PC-3 (cell line): ENCODE measurements at regions not wholly inside any gene's neighbourhood (a gene's known extent, or its start where the extent isn't known, plus 50 kb on each side); places are given as distances from the start of the nearest gene placed in this dataset.
"Not testable (repeated sequence)": the region's sequence is repeated elsewhere in the genome, so short reads cannot be mapped to it uniquely, and the experiment has no call there.

Source experiments
- ATAC-seq: fragments of 200-7000 bp; cut with Tn5 transposase; 2 replicates; pipeline ENCODE4 v1.9.1; 2020; ENCODE audit warnings: mild to moderate bottlenecking, moderate library complexity
- BruUV-seq: library from RNA; stranded (reverse); fragments of 400-500 nt; replicated peaks from 2 replicates; lab custom pipeline; 2021; lab: Mats Ljungman, UMichigan
- CTCF ChIA-PET: fragments of 300-600 bp; sonication (Branson Sonifier 250); formaldehyde crosslinking; loops from one replicate; lab custom pipeline; 2022; ENCODE audit warnings: antibody characterized with exemption; lab: Charles Lee
- POLR2A ChIA-PET: fragments of 300-600 bp; sonication (Branson Sonifier 250); formaldehyde crosslinking; loops from one replicate; lab custom pipeline; 2022; ENCODE audit warnings: antibody characterized with exemption; ENCODE audit not compliant: unreplicated experiment; lab: Charles Lee
- DNase-seq: peaks from one replicate; pipeline ENCODE4 v3.0.0-alpha.2; 2015
- H2AFZ ChIP-seq: fragments of 300-600 bp; sonication (generic); 2 replicates; pipeline ENCODE4 v1.6.0; 2016; ENCODE audit warnings: antibody characterized with exemption, low read length
- H3F3A ChIP-seq: fragments of 300-600 bp; sonication (generic); one replicate; pipeline ENCODE4 v1.6.0; 2017; ENCODE audit warnings: antibody characterized with exemption, low read length, control low read depth, mild to moderate bottlenecking; ENCODE audit not compliant: unreplicated experiment
- H3K27ac ChIP-seq: fragments of 300-600 bp; sonication (generic); 2 replicates; pipeline ENCODE4 v1.5.1; 2016; ENCODE audit warnings: mild to moderate bottlenecking, low read length
- H3K27me3 ChIP-seq: fragments of 300-600 bp; sonication (generic); 2 replicates; pipeline ENCODE4 v1.6.1; 2016; ENCODE audit warnings: low read length, mixed read lengths
- H3K36me3 ChIP-seq: fragments of 300-600 bp; sonication (generic); 2 replicates; pipeline ENCODE4 v1.6.1; 2016; ENCODE audit warnings: low read depth, mixed run types, low read length, mixed read lengths
- H3K4me1 ChIP-seq: fragments of 300-600 bp; sonication (generic); 2 replicates; pipeline ENCODE4 v1.5.1; 2016; ENCODE audit warnings: low read length; ENCODE audit not compliant: insufficient read depth
- H3K4me2 ChIP-seq: fragments of 300-600 bp; sonication (generic); 2 replicates; pipeline ENCODE4 v1.6.0; 2016; ENCODE audit warnings: low read length
- H3K4me3 ChIP-seq: fragments of 300-600 bp; sonication (generic); 2 replicates; pipeline ENCODE4 v1.5.1; 2016; ENCODE audit warnings: mild to moderate bottlenecking, low read length, mixed read lengths
- H3K79me2 ChIP-seq: fragments of 300-600 bp; sonication (generic); 2 replicates; pipeline ENCODE4 v1.6.1; 2017; ENCODE audit warnings: low read length, mixed read lengths
- H3K9ac ChIP-seq: fragments of 300-600 bp; sonication (generic); 2 replicates; pipeline ENCODE4 v1.6.0; 2016; ENCODE audit warnings: mild to moderate bottlenecking, low read length
- H3K9me2 ChIP-seq: fragments of 300-600 bp; sonication (generic); replicated peaks from 2 replicates; pipeline ENCODE4 v1.6.1; 2016; ENCODE audit warnings: mixed run types, low read length, mixed read lengths
- H3K9me3 ChIP-seq: fragments of 300-600 bp; sonication (generic); 2 replicates; pipeline ENCODE4 v1.6.1; 2016; ENCODE audit warnings: low read length, mixed read lengths
- H4K20me1 ChIP-seq: fragments of 300-600 bp; sonication (generic); 2 replicates; pipeline ENCODE4 v1.6.1; 2016; ENCODE audit warnings: low read length, mixed read lengths
- intact Hi-C: fragments of 100-400 bp; cut with micrococcal nuclease; formaldehyde crosslinking; loops from 2 replicates; pipeline ENCODE4 v1.9.0; 2023

DNA sequence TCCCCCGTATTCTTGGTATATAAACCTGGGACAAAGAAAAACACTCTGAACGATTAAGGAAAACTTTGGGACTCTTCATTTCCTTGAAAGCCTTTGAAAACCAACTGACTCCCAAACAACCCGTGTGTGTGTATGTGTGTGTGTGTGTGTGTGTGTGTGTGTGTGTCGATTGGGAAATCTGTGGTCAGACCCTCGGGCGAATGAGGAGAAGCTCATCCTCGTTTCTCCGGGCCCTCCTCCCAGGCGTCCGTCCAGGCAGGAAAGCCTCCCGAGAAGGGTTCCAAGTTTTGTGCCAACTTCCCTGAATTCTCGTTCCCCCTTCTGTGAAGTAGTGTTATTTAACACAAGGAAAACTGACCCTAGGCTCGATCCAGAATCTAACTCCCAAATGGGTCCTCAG lies 4411.6 kb upstream of the TPTE start:
- H3K9ac ChIP-seq, ATAC-seq, intact Hi-C loops, H3K4me2 ChIP-seq, H3K9me2 ChIP-seq, H3K36me3 ChIP-seq, DNase-seq, CTCF ChIA-PET, H3F3A ChIP-seq, BruUV-seq, H3K27ac ChIP-seq, H2AFZ ChIP-seq, H3K9me3 ChIP-seq, POLR2A ChIA-PET, H3K27me3 ChIP-seq, H3K79me2 ChIP-seq, H3K4me1 ChIP-seq, H4K20me1 ChIP-seq, H3K4me3 ChIP-seq: not testable (repeated sequence)

DNA sequence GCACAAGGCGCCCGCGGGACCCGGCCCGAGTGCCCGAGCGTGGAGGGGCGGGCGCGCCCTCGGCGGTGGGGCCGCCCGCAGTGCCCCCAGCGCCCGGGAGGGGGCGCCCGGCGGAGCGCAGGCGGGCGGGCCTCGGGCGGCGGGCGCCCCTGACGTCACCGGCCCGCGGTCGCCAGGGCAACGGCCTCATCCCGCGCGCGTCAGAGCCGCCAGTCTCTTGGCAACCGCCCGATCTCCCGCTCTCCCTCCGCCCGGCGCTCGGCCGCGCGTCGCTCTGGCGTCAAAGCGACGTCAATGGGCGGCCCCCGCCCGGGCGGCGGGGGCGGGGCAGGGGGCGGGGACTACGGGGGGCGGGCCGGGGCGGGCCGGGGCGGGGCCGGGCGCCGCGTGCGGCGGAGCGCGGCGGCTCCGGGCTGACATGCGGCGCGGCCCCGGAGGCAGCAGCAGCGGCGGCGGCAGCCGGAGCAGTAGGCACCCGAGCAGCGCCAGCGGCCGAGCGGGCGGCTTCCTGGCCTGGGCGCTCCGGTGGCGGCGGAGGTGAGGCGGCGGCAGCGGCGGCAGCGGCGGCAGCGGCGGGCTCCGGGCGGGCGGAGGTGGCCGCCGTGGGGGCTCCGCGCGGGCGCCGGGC lies 4410.6 kb upstream of the TPTE start:
- H3K27ac ChIP-seq, H3K4me3 ChIP-seq, H4K20me1 ChIP-seq, H3F3A ChIP-seq, H3K9ac ChIP-seq, BruUV-seq, intact Hi-C loops, POLR2A ChIA-PET, H2AFZ ChIP-seq, H3K4me2 ChIP-seq, H3K9me2 ChIP-seq, H3K79me2 ChIP-seq, CTCF ChIA-PET, H3K36me3 ChIP-seq, H3K27me3 ChIP-seq, H3K9me3 ChIP-seq, H3K4me1 ChIP-seq, DNase-seq: not testable (repeated sequence)
- peak; percentile 88 for ATAC-seq

DNA sequence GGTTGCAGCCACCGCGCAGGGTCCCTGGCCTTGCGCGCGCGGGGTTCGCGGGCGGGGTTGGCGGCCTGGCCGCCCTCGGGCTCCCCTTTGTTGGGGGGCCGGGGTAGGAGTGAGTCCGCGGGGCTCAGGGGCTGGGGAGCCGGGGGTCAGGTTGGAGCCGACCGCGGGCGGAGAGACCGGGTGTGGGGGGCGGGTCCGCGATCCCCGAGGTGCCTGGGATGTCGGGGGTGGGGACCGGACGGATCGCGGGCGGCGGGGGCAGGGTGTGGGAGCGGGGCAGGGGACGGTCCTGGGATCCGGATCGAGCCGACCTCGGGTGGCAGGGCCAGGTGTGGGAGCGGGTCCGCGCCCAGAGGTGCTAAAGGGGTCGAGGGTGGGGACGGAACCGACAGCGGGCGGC lies 4410.0 kb upstream of the TPTE start:
- H3K4me3 ChIP-seq, H2AFZ ChIP-seq, intact Hi-C loops, H3K9me2 ChIP-seq, H3F3A ChIP-seq, H3K4me2 ChIP-seq, DNase-seq, H3K9me3 ChIP-seq, H3K4me1 ChIP-seq, CTCF ChIA-PET, H4K20me1 ChIP-seq, H3K9ac ChIP-seq, POLR2A ChIA-PET, H3K79me2 ChIP-seq, BruUV-seq, H3K36me3 ChIP-seq, H3K27me3 ChIP-seq, H3K27ac ChIP-seq: not testable (repeated sequence)
- peak; percentile 16 for ATAC-seq

DNA sequence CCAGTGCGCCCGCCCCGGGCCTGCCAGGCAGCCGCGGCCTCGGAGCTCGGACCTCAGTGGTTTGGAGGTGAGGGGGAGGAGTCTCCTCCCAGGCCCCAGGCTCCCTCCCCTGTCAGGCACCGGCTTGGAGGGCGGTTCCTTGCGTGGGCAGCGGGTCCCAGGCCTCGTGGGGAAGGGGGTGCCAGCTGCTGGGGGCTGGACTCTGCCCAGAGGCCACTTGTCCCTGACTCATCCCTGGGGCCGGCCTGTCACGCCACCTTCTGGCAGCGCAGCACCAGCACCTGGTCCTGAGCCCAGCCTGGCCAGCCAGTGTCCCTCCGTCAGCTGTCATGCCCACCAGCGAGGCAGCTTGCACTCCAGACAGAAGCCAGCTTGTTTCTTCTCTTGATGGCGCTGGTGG lies 4403.0 kb upstream of the TPTE start:
- H3K9ac ChIP-seq, intact Hi-C loops, H3K4me3 ChIP-seq, CTCF ChIA-PET, H3K27ac ChIP-seq, H4K20me1 ChIP-seq, POLR2A ChIA-PET, H3K4me2 ChIP-seq, H3K79me2 ChIP-seq, DNase-seq, H3K9me2 ChIP-seq, H3K27me3 ChIP-seq, H3K36me3 ChIP-seq, H3K4me1 ChIP-seq, H3K9me3 ChIP-seq, H3F3A ChIP-seq, BruUV-seq, H2AFZ ChIP-seq: not testable (repeated sequence)
- peak; percentile 31; the same call in 1 of the 2 replicates for ATAC-seq

DNA sequence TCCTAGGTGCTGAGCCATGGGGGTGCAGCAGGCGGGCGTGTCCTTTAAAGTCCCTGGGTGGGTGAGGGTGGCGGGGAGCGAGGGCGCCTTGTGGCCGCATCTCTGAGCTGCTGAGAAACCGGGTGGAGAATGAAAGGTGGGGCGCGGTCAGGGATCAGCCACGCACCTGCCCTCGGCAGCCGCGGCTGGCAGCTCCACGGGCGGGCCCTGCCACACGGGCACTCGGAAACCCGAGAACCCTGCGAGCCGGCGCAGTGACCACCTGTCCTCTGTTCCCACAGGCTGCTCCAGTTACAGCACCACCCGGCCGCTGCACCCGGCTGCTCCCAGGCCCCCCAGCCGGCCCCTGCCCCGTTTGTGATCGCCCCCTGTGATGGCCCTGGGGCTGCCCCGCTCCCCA lies 4400.5 kb upstream of the TPTE start:
- H3K9ac ChIP-seq, BruUV-seq, H3K27me3 ChIP-seq, H3K4me3 ChIP-seq, H3F3A ChIP-seq, H2AFZ ChIP-seq, CTCF ChIA-PET, H4K20me1 ChIP-seq, POLR2A ChIA-PET, H3K9me2 ChIP-seq, H3K36me3 ChIP-seq, H3K4me1 ChIP-seq, H3K9me3 ChIP-seq, H3K27ac ChIP-seq, DNase-seq, H3K4me2 ChIP-seq, ATAC-seq, intact Hi-C loops, H3K79me2 ChIP-seq: not testable (repeated sequence)

DNA sequence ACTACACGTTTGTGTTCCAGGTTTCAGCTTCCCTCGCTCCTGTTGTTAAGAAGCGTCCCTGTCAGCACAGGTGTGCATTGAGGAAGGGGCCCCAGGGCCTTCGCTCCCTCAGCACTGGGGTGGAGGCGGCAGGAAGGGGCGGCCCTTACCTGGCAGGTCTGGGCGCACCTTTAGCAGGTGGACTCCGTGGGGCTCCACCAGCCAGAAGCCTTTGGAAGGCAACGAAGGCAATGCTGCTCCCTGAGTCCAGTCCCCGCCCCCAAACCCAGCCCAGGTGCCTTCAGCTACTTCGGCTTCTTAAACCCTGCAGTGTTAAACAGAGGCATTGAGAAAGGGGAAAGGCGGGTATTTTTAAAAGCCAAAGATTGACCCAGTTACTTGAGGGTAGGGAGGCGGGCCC lies 4398.8 kb upstream of the TPTE start:
- CTCF ChIA-PET, DNase-seq, H3K9ac ChIP-seq, H3K27ac ChIP-seq, POLR2A ChIA-PET, H3K4me1 ChIP-seq, H3K4me2 ChIP-seq, H3K9me2 ChIP-seq, H2AFZ ChIP-seq, H3K36me3 ChIP-seq, H3K9me3 ChIP-seq, H3F3A ChIP-seq, H3K79me2 ChIP-seq, H3K27me3 ChIP-seq, ATAC-seq, H3K4me3 ChIP-seq, intact Hi-C loops, H4K20me1 ChIP-seq: not testable (repeated sequence)
- TSS peak; percentile 52 for BruUV-seq

DNA sequence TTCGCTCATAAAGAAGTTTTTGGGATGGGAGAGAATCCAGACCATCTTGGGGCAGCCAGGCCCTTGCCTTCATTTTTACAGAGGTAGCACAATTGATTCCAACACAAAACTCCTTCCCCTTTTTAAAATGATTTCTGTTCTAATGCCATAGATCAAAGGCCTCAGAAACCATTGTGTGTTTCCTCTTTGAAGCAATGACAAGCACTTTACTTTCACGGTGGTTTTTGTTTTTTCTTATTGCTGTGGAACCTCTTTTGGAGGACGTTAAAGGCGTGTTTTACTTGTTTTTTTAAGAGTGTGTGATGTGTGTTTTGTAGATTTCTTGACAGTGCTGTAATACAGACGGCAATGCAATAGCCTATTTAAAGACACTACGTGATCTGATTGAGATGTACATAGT lies 4398.2 kb upstream of the TPTE start:
- H3K4me2 ChIP-seq, BruUV-seq, H3K9me2 ChIP-seq, H3K27ac ChIP-seq, H3K9ac ChIP-seq, H3K4me3 ChIP-seq, H3F3A ChIP-seq, H2AFZ ChIP-seq, ATAC-seq, CTCF ChIA-PET, H3K27me3 ChIP-seq, intact Hi-C loops, DNase-seq, H3K79me2 ChIP-seq, H3K4me1 ChIP-seq, H3K36me3 ChIP-seq, H3K9me3 ChIP-seq, POLR2A ChIA-PET, H4K20me1 ChIP-seq: not testable (repeated sequence)
